IMR-90 (cell line): ENCODE measurements at regions not wholly inside any gene's neighbourhood (a gene's known extent, or its start where the extent isn't known, plus 50 kb on each side); places are given as distances from the start of the nearest gene placed in this dataset.

Source experiments
- ATAC-seq: fragments of 200-7000 bp; cut with Tn5 transposase; 2 replicates; pipeline ENCODE4 v1.9.1; 2020; ENCODE audit warnings: low read depth, mild to moderate bottlenecking, moderate library complexity
- BruUV-seq: library from RNA; stranded (reverse); fragments of 400-500 nt; replicated peaks from 2 replicates; lab custom pipeline; 2021; lab: Mats Ljungman, UMichigan
- CTCF ChIA-PET: fragments of 300-600 bp; formaldehyde crosslinking; extraction: SDS; loops from one replicate; lab custom pipeline; 2021; ENCODE audit warnings: antibody characterized with exemption; lab: Yijun Ruan, JAX
- POLR2A ChIA-PET: fragments of 300-600 bp; sonication (Branson Sonifier 250); formaldehyde crosslinking; loops from one replicate; lab custom pipeline; 2022; ENCODE audit warnings: antibody characterized with exemption; ENCODE audit not compliant: unreplicated experiment; lab: Charles Lee
- DNase-seq: peaks from one replicate; pipeline ENCODE4 v3.0.0; 2013
- H2AFZ ChIP-seq: replicated peaks from 2 replicates; pipeline ENCODE3; 2013; ENCODE audit warnings: low read length, mild to moderate bottlenecking; ENCODE audit not compliant: poor library complexity
- H2AK5ac ChIP-seq: 2 replicates; pipeline ENCODE4 v1.6.1; 2013; ENCODE audit warnings: low read depth, low read length, inconsistent platforms
- H2AK9ac ChIP-seq: replicated peaks from 2 replicates; pipeline ENCODE3; 2013; ENCODE audit warnings: mild to moderate bottlenecking, low read depth, low read length, moderate library complexity; ENCODE audit not compliant: poor library complexity
- H2BK120ac ChIP-seq: 2 replicates; pipeline ENCODE4 v1.6.1; 2013; ENCODE audit warnings: low read depth, low read length, inconsistent platforms
- H2BK15ac ChIP-seq: 3 replicates; pipeline ENCODE4 v1.6.1; 2013; ENCODE audit warnings: low read depth, low read length, inconsistent platforms
- H2BK20ac ChIP-seq: 2 replicates; pipeline ENCODE4 v1.6.1; 2013; ENCODE audit warnings: low read depth, mild to moderate bottlenecking, inconsistent platforms, low read length, moderate library complexity
- H2BK5ac ChIP-seq: 2 replicates; pipeline ENCODE4 v1.6.1; 2013; ENCODE audit warnings: mild to moderate bottlenecking, low read depth, low read length, inconsistent platforms; ENCODE audit not compliant: poor library complexity, severe bottlenecking
- H3K14ac ChIP-seq: replicated peaks from 2 replicates; pipeline ENCODE4 v1.6.1; 2013; ENCODE audit warnings: low read depth, low read length, inconsistent platforms
- H3K18ac ChIP-seq: 2 replicates; pipeline ENCODE4 v1.6.1; 2013; ENCODE audit warnings: low read depth, low read length, control low read depth
- H3K23ac ChIP-seq: 2 replicates; pipeline ENCODE4 v1.6.1; 2013; ENCODE audit warnings: low read depth, low read length, inconsistent platforms
- H3K27ac ChIP-seq: 2 replicates; pipeline ENCODE4 v1.5.1; 2013; ENCODE audit warnings: mild to moderate bottlenecking, control low read depth, low read length; ENCODE audit not compliant: insufficient read depth
- H3K27me3 ChIP-seq: 2 replicates; pipeline ENCODE4 v1.6.1; 2013; ENCODE audit warnings: low read length; ENCODE audit not compliant: control insufficient read depth, insufficient read depth
- H3K36me3 ChIP-seq: 2 replicates; pipeline ENCODE4 v1.6.1; 2013; ENCODE audit warnings: low read length, mixed read lengths; ENCODE audit not compliant: control insufficient read depth, insufficient read depth
- H3K4ac ChIP-seq: 2 replicates; pipeline ENCODE4 v1.6.1; 2013; ENCODE audit warnings: low read depth, low read length, inconsistent platforms
- H3K4me1 ChIP-seq: 2 replicates; pipeline ENCODE4 v1.6.1; 2013; ENCODE audit warnings: low read length, mixed read lengths; ENCODE audit not compliant: control insufficient read depth, insufficient read depth
- H3K4me2 ChIP-seq: 2 replicates; pipeline ENCODE4 v1.6.1; 2013; ENCODE audit warnings: low read depth, mild to moderate bottlenecking, control low read depth, low read length, moderate library complexity
- H3K4me3 ChIP-seq: 2 replicates; pipeline ENCODE4 v1.5.1; 2013; ENCODE audit warnings: low read depth, mild to moderate bottlenecking, control low read depth, low read length, moderate library complexity; ENCODE audit not compliant: insufficient read depth
- H3K56ac ChIP-seq: 2 replicates; pipeline ENCODE4 v1.6.1; 2013; ENCODE audit warnings: low read length, inconsistent platforms; ENCODE audit not compliant: insufficient read depth; ENCODE audit errors: extremely low read depth
- H3K79me1 ChIP-seq, 2 experiments: 2 replicates each; pipeline ENCODE4 v1.6.1; 2013; ENCODE audit warnings: low read length in 2 of 2, inconsistent platforms in 1 of 2, low read depth in 1 of 2
- H3K9ac ChIP-seq: 2 replicates; pipeline ENCODE4 v1.6.1; 2013; ENCODE audit warnings: low read depth, low read length, control low read depth
- H3K9me1 ChIP-seq: 2 replicates; pipeline ENCODE4 v1.6.1; 2013; ENCODE audit warnings: low read length, inconsistent platforms; ENCODE audit not compliant: insufficient read depth
- H3K9me3 ChIP-seq: 2 replicates; pipeline ENCODE4 v1.6.1; 2013; ENCODE audit warnings: low read length; ENCODE audit not compliant: control insufficient read depth, insufficient read depth
- H4K20me1 ChIP-seq: 2 replicates; pipeline ENCODE4 v1.6.1; 2013; ENCODE audit warnings: low read length, inconsistent platforms; ENCODE audit not compliant: insufficient read depth
- H4K5ac ChIP-seq: 2 replicates; pipeline ENCODE4 v1.6.1; 2013; ENCODE audit warnings: mild to moderate bottlenecking, low read depth, low read length, control low read depth
- H4K8ac ChIP-seq, 2 experiments: 2 replicates each; pipeline ENCODE4 v1.6.1; 2013; ENCODE audit warnings: low read depth in 2 of 2, low read length in 2 of 2, control low read depth in 1 of 2, inconsistent platforms in 1 of 2
- H4K91ac ChIP-seq: 2 replicates; pipeline ENCODE4 v1.6.1; 2013; ENCODE audit warnings: low read depth, low read length, inconsistent platforms; ENCODE audit not compliant: insufficient read depth
- BHLHE40 ChIP-seq: fragments of 150-350 bp; IDR thresholded peaks from 2 replicates; pipeline ENCODE4 v1.6.1; 2016; ENCODE audit warnings: mild to moderate bottlenecking, low read depth, low read length
- CEBPB ChIP-seq: IDR thresholded peaks from 2 replicates; pipeline ENCODE4 v1.6.1; 2012; ENCODE audit warnings: low read depth, low read length, improper control_type of control experiment
- FOS ChIP-seq: fragments of 150-350 bp; IDR thresholded peaks from 2 replicates; pipeline ENCODE4 v1.6.1; 2016; ENCODE audit warnings: low read depth, low read length
- POLR2A ChIP-seq: IDR thresholded peaks from 2 replicates; pipeline ENCODE4 v1.6.1; 2012; ENCODE audit warnings: mild to moderate bottlenecking, low read depth, low read length
- RAD21 ChIP-seq: IDR thresholded peaks from 2 replicates; pipeline ENCODE4 v1.6.1; 2012; ENCODE audit warnings: low read length, improper control_type of control experiment
- RFX5 ChIP-seq: IDR thresholded peaks from 2 replicates; pipeline ENCODE4 v1.8.0; 2012; ENCODE audit warnings: low read depth, mild to moderate bottlenecking, low read length, moderate library complexity
- SMC3 ChIP-seq: fragments of 150-350 bp; IDR thresholded peaks from 2 replicates; pipeline ENCODE4 v1.6.1; 2016; ENCODE audit warnings: low read depth, mild to moderate bottlenecking, antibody characterized with exemption, low read length, moderate library complexity
- WGBS, 2 experiments: methylation state at CpG; one replicate each; pipeline versions ENCODE4 v1.1.5 to v1.1.7; 2013; ENCODE audit warnings: missing lambda C conversion rate in 2 of 2; ENCODE audit not compliant: insufficient read length in 1 of 2; ENCODE audit errors: extremely low coverage in 2 of 2; 5-methylcytosine and 5-hydroxymethylcytosine counted together
- dilution Hi-C: fragments of 300-500 bp; cut with HindIII; formaldehyde crosslinking; loops from one replicate; pipeline ENCODE4 v1.14.3; 2018; ENCODE audit warnings: low sequenced_read_pairs; ENCODE audit not compliant: unreplicated experiment
- in situ Hi-C: fragments of 300-500 bp; cut with MboI; formaldehyde crosslinking; loops from 3 replicates; pipeline ENCODE4 v1.14.3; 2019; ENCODE audit warnings: low sequenced_read_pairs, inconsistent platforms, mixed read lengths
- intact Hi-C: fragments of 100-400 bp; cut with micrococcal nuclease; formaldehyde crosslinking; loops from 2 replicates; pipeline ENCODE4 v1.10.0; 2022
- TF ChIP-seq, protein P1 (sequence below): fragments of 150-350 bp; IDR thresholded peaks from 2 replicates; pipeline ENCODE4 v1.6.1; 2017; ENCODE audit warnings: mild to moderate bottlenecking, antibody characterized with exemption, low read length, low read depth
- TF ChIP-seq, protein P2 (sequence below): conservative IDR thresholded peaks from 2 replicates; pipeline ENCODE4 v1.5.1; 2012; ENCODE audit warnings: mild to moderate bottlenecking, low read depth, low read length, improper control_type of control experiment

DNA sequence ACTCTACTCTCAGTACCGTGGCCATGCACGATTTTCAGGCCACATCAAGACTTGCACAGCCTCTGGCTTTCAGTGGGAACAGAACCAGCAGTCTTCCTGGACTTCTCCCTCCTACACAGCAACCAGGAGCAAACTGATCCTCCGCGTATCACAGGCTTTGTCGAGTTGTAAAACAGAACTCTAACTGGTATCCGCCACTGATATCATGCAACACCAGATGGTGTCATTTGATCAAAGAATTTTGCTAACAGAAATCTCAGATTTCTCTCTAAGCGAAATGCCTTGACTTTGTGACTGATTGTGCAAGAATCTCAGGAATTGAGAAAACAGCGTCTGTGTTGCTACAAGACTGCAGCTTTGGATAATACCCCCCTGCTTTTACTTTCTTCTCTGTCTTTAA lies 85.7 kb downstream of the COPS8 start:
- H2AK9ac ChIP-seq: peak overlapping the region; percentile 86
- peak overlapping the region; percentile 90 to 100 for H4K8ac ChIP-seq
- POLR2A ChIA-PET: interaction anchor here (0.7 to 1.9 kb wide), 4 partner anchors 27 to 234 kb away, joined by 3 to 8 read pairs (median 4); no protein-coding TSS in a partner anchor
- H3K4me1 ChIP-seq: peaks cover 11% of the 10 kb centered on the region
- DNase-seq (peak; percentile 97), ATAC-seq (peak; percentile 92)
- peak overlapping the region; percentile 91 for H2AK5ac ChIP-seq
- CTCF ChIA-PET: interaction anchor here (0.8 to 1.7 kb wide), 4 partner anchors 13 to 144 kb away, joined by 3 to 5 read pairs (median 3); no protein-coding TSS in a partner anchor
- no peaks in the 10 kb centered on the region for H3K27me3 ChIP-seq
- H3K56ac ChIP-seq: peak overlapping the region; percentile 98
- peak overlapping the region; percentile 21; the same call in 1 of the 2 replicates for H3K4me3 ChIP-seq
- intact Hi-C loops: loop anchor here (2.0 to 5.0 kb wide), 6 partner anchors 49 to 241 kb away; partner anchors contain the start of gene COL6A3
- H2BK5ac ChIP-seq: peak overlapping the region; percentile 100
- peak overlapping the region; percentile 94 for H2BK15ac ChIP-seq
- in situ Hi-C loops: no loop called here
- H3K9me3 ChIP-seq: peaks cover 5% of the 10 kb centered on the region; the same call in 1 of the 2 replicates
- H3K79me1 ChIP-seq: peaks cover 0 to 20% of the 10 kb centered on the region in 2 experiments; a peak in 3 of 4 replicates
- peak overlapping the region; percentile 100 for H4K91ac ChIP-seq
- peak overlapping the region; percentile 93 for H3K14ac ChIP-seq
- dilution Hi-C loops: no loop called here
- H4K20me1 ChIP-seq: no peaks in the 10 kb centered on the region
- H3K23ac ChIP-seq: peak overlapping the region; percentile 94
- WGBS, 2 experiments: 0% methylated on average over 2 of the region's 8 CpGs; no CpG with 5 or more reads in 1 of the 2 experiments
- H3K4ac ChIP-seq: peak overlapping the region; percentile 97
- H3K4me2 ChIP-seq: peak overlapping the region; percentile 87
- peak overlapping the region; percentile 98 for H4K5ac ChIP-seq
- no peaks in the 10 kb centered on the region for H3K36me3 ChIP-seq
- peak overlapping the region; percentile 89 for H2AFZ ChIP-seq
- peak overlapping the region; percentile 98 for H3K18ac ChIP-seq
- BruUV-seq: no TSS peak
- H3K9me1 ChIP-seq: no peaks in the 10 kb centered on the region
- peak overlapping the region; percentile 99 for H2BK120ac ChIP-seq
- TF ChIP-seq BHLHE40 (no peak), CEBPB (peak; percentile 100), RFX5 (0 out of 2 replicates have a peak, but pooled peaks have one; percentile 22), FOS (peak; percentile 55; the same call in 1 of the 2 replicates), SMC3 (peak; percentile 76), RAD21 (peak; percentile 80), POLR2A (peak; percentile 42; the same call in 1 of the 2 replicates)
- TF ChIP-seq, protein P1, sequence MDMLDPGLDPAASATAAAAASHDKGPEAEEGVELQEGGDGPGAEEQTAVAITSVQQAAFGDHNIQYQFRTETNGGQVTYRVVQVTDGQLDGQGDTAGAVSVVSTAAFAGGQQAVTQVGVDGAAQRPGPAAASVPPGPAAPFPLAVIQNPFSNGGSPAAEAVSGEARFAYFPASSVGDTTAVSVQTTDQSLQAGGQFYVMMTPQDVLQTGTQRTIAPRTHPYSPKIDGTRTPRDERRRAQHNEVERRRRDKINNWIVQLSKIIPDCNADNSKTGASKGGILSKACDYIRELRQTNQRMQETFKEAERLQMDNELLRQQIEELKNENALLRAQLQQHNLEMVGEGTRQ: no peak
- TF ChIP-seq, protein P2, sequence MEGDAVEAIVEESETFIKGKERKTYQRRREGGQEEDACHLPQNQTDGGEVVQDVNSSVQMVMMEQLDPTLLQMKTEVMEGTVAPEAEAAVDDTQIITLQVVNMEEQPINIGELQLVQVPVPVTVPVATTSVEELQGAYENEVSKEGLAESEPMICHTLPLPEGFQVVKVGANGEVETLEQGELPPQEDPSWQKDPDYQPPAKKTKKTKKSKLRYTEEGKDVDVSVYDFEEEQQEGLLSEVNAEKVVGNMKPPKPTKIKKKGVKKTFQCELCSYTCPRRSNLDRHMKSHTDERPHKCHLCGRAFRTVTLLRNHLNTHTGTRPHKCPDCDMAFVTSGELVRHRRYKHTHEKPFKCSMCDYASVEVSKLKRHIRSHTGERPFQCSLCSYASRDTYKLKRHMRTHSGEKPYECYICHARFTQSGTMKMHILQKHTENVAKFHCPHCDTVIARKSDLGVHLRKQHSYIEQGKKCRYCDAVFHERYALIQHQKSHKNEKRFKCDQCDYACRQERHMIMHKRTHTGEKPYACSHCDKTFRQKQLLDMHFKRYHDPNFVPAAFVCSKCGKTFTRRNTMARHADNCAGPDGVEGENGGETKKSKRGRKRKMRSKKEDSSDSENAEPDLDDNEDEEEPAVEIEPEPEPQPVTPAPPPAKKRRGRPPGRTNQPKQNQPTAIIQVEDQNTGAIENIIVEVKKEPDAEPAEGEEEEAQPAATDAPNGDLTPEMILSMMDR: peak; percentile 56
- H3K9ac ChIP-seq: peak overlapping the region; percentile 92
- H2BK20ac ChIP-seq: peak overlapping the region; percentile 95
- H3K27ac ChIP-seq: peak overlapping the region; percentile 97
